CD14-positive monocyte (primary cell): ENCODE measurements at regions not wholly inside any gene's neighbourhood (a gene's known extent, or its start where the extent isn't known, plus 50 kb on each side); places are given as distances from the start of the nearest gene placed in this dataset.

Source experiments
- DNase-seq, 3 donors: peaks; one replicate each; pipeline ENCODE4 v3.0.0-alpha.2; 2011 to 2022
- H2AFZ ChIP-seq: 2 replicates; pipeline ENCODE4 v1.6.0; 2012; ENCODE audit warnings: mild to moderate bottlenecking, low read depth, low read length, inconsistent platforms; ENCODE audit not compliant: insufficient read depth, poor library complexity, severe bottlenecking
- H3K27ac ChIP-seq, 2 donors: 1 replicate in 1 of 2; 2 replicates in 1 of 2; pipeline ENCODE4 v1.5.1; 2012 to 2013; ENCODE audit warnings: low read length in 2 of 2, control low read depth in 1 of 2, inconsistent platforms in 1 of 2, low read depth in 1 of 2, mild to moderate bottlenecking in 1 of 2
- H3K27me3 ChIP-seq, 2 donors: one replicate each; pipeline versions ENCODE4 v1.6.0 to v1.6.1; 2011 to 2013; ENCODE audit warnings: low read length in 2 of 2; ENCODE audit not compliant: control insufficient read depth in 2 of 2, insufficient read depth in 2 of 2
- H3K36me3 ChIP-seq, 2 donors: replicated peaks in 1 of 2; 1 replicate in 1 of 2; 2 replicates in 1 of 2; pipeline versions ENCODE4 v1.5.1 to v1.6.1; 2012 to 2013; ENCODE audit warnings: low read length in 2 of 2, control low read depth in 1 of 2, inconsistent platforms in 1 of 2, mild to moderate bottlenecking in 1 of 2; ENCODE audit not compliant: insufficient read depth in 2 of 2, control insufficient read depth in 1 of 2
- H3K4me1 ChIP-seq, 2 donors: 1 replicate in 1 of 2; 2 replicates in 1 of 2; pipeline versions ENCODE4 v1.5.1 to v1.6.1; 2012 to 2013; ENCODE audit warnings: low read length in 2 of 2, control low read depth in 1 of 2, inconsistent platforms in 1 of 2, mild to moderate bottlenecking in 1 of 2, moderate library complexity in 1 of 2; ENCODE audit not compliant: insufficient read depth in 2 of 2, control insufficient read depth in 1 of 2
- H3K4me2 ChIP-seq: replicated peaks from 2 replicates; pipeline ENCODE3; 2012; ENCODE audit warnings: low read length, moderate library complexity, mild to moderate bottlenecking; ENCODE audit not compliant: poor library complexity, severe bottlenecking; ENCODE audit errors: extremely low read depth
- H3K4me3 ChIP-seq, 3 experiments: fragments of 200-600 bp in 1 of 3; sonication (generic) in 1 of 3; replicated peaks in 1 of 3; 1 replicate in 2 of 3; 2 replicates in 1 of 3; pipeline ENCODE4 v1.5.1; 2011 to 2013; ENCODE audit warnings: low read length in 3 of 3, mild to moderate bottlenecking in 3 of 3, control low read depth in 2 of 3, low read depth in 2 of 3, inconsistent platforms in 1 of 3, moderate library complexity in 1 of 3
- H3K79me2 ChIP-seq: 2 replicates; pipeline ENCODE4 v1.6.0; 2012; ENCODE audit warnings: mild to moderate bottlenecking, control low read depth, inconsistent platforms, low read length, moderate library complexity; ENCODE audit not compliant: insufficient read depth
- H3K9ac ChIP-seq: 2 replicates; pipeline ENCODE4 v1.6.0; 2017; ENCODE audit warnings: low read length, mild to moderate bottlenecking; ENCODE audit not compliant: insufficient read depth, poor library complexity, severe bottlenecking
- H3K9me3 ChIP-seq, 2 donors: replicated peaks in 1 of 2; 1 replicate in 1 of 2; 2 replicates in 1 of 2; pipeline versions ENCODE4 v1.5.1 to v1.6.1; 2012 to 2013; ENCODE audit warnings: low read length in 2 of 2, control low read depth in 1 of 2; ENCODE audit not compliant: control insufficient read depth in 1 of 2, insufficient read depth in 1 of 2
- H4K20me1 ChIP-seq: 2 replicates; pipeline ENCODE4 v1.6.0; 2012; ENCODE audit warnings: mild to moderate bottlenecking, low read length, control low read depth, moderate library complexity; ENCODE audit not compliant: insufficient read depth
- H3K27ac Mint-ChIP-seq, 7 donors: one replicate each; pipeline ENCODE4 v1.8.0; 2020; ENCODE audit warnings: mild to moderate bottlenecking in 7 of 7, mixed read lengths in 7 of 7, moderate library complexity in 6 of 7, inconsistent platforms in 2 of 7
- H3K27me3 Mint-ChIP-seq, 3 donors: one replicate each; pipeline ENCODE4 v1.8.0; 2021 to 2022; ENCODE audit warnings: low read depth in 3 of 3, mild to moderate bottlenecking in 3 of 3, mixed read lengths in 3 of 3, moderate library complexity in 3 of 3, inconsistent platforms in 1 of 3
- H3K36me3 Mint-ChIP-seq, 2 donors: one replicate each; pipeline ENCODE4 v1.8.0; 2020; ENCODE audit warnings: mixed read lengths in 2 of 2, inconsistent platforms in 1 of 2, mild to moderate bottlenecking in 1 of 2
- H3K4me1 Mint-ChIP-seq: one replicate; pipeline ENCODE4 v1.8.0; 2020; ENCODE audit warnings: mild to moderate bottlenecking, mixed read lengths
- H3K4me3 Mint-ChIP-seq, 2 donors: one replicate each; pipeline ENCODE4 v1.8.0; 2020; ENCODE audit warnings: mild to moderate bottlenecking in 2 of 2, mixed read lengths in 2 of 2, moderate library complexity in 1 of 2
- H3K9me3 Mint-ChIP-seq, 7 donors: one replicate each; pipeline ENCODE4 v1.8.0; 2020 to 2022; ENCODE audit warnings: mixed read lengths in 7 of 7, mild to moderate bottlenecking in 6 of 7, moderate library complexity in 6 of 7, inconsistent platforms in 2 of 7
- WGBS: methylation state at CpG from one replicate; pipeline ENCODE4 v1.1.5; 2013; ENCODE audit warnings: missing lambda C conversion rate; ENCODE audit not compliant: insufficient coverage; 5-methylcytosine and 5-hydroxymethylcytosine counted together
- intact Hi-C, 2 donors: fragments of 100-400 bp; cut with micrococcal nuclease; formaldehyde crosslinking; loops; one replicate each; pipeline versions ENCODE4 v1.15.0 to v1.15.1; 2023
- TF ChIP-seq, protein P1 (sequence below): fragments of 200-600 bp; IDR thresholded peaks from one replicate; pipeline ENCODE4 v1.8.0; 2022; ENCODE audit warnings: antibody characterized with exemption, mild to moderate bottlenecking

DNA sequence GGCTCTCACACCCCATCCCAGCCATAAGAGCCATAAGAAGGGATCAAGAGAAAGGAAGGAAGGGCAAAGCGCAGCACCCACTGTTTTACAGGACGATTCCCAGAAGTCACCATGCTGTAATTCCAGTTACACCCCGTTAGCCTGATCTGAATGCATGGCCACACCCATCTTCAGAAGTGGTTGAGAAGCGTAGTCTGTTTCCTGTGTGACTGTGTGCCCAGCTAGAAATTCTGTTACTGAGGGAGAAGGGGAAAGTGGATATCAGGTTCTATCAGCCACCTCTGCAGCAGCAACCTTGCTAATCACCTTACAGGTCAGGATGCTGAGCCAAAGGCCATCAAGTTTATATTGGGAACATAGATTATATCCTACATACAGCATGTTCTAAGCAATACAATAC lies 260.0 kb downstream of the ABHD5 start:
- H3K36me3 Mint-ChIP-seq = no peaks in the 10 kb centered on the region
- no peaks in the 10 kb centered on the region for H4K20me1 ChIP-seq
- no peak overlapping the region for H3K4me2 ChIP-seq
- TF ChIP-seq, protein P1, sequence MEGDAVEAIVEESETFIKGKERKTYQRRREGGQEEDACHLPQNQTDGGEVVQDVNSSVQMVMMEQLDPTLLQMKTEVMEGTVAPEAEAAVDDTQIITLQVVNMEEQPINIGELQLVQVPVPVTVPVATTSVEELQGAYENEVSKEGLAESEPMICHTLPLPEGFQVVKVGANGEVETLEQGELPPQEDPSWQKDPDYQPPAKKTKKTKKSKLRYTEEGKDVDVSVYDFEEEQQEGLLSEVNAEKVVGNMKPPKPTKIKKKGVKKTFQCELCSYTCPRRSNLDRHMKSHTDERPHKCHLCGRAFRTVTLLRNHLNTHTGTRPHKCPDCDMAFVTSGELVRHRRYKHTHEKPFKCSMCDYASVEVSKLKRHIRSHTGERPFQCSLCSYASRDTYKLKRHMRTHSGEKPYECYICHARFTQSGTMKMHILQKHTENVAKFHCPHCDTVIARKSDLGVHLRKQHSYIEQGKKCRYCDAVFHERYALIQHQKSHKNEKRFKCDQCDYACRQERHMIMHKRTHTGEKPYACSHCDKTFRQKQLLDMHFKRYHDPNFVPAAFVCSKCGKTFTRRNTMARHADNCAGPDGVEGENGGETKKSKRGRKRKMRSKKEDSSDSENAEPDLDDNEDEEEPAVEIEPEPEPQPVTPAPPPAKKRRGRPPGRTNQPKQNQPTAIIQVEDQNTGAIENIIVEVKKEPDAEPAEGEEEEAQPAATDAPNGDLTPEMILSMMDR = no peak
- H3K4me1 ChIP-seq = no peaks in the 10 kb centered on the region
- H3K4me3 ChIP-seq = no peak overlapping the region
- peaks cover 0 to 3% (median 0%) of the 10 kb centered on the region in 7 donors for H3K9me3 Mint-ChIP-seq
- WGBS = 57% methylated on average over 2 of the region's 4 CpGs
- no peak overlapping the region for H2AFZ ChIP-seq
- peaks cover 7 to 9% (median 8%) of the 10 kb centered on the region in 3 donors for H3K27me3 Mint-ChIP-seq
- H3K4me1 Mint-ChIP-seq = peaks cover 3% of the 10 kb centered on the region
- DNase-seq = no peak
- intact Hi-C loops = no loop called here
- H3K27ac ChIP-seq = no peak overlapping the region
- H3K4me3 Mint-ChIP-seq = no peak overlapping the region
- no peaks in the 10 kb centered on the region for H3K36me3 ChIP-seq
- no peak overlapping the region for H3K9ac ChIP-seq
- no peaks in the 10 kb centered on the region for H3K27me3 ChIP-seq
- H3K9me3 ChIP-seq = peaks cover 0 to 5% of the 10 kb centered on the region in 2 donors
- H3K27ac Mint-ChIP-seq = no peak overlapping the region
- no peaks in the 10 kb centered on the region for H3K79me2 ChIP-seq

DNA sequence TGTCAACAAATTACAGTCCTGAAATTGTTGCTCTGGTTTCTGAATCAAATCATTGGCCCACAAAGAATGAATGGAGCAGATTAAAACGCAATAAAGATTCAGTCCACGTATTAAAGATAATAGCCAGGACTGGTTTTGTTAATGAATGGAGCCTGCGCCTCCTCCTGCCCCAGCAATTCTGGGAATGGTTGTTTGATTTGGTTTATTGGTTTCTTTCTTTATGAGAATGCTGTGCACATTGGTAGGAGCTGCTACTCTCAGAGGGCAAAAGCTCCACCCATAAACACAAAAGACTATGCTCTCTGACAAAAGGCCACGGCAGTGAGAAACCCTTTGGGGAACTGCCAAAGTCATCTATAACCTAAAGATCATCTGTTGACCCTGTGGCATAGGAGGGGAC lies 261.1 kb downstream of the ABHD5 start:
- H3K27me3 ChIP-seq = peaks cover 0 to 3% of the 10 kb centered on the region in 2 donors
- H3K4me2 ChIP-seq = no peak overlapping the region
- peaks cover 10 to 13% (median 12%) of the 10 kb centered on the region in 3 donors for H3K27me3 Mint-ChIP-seq
- no peak overlapping the region for H3K4me3 Mint-ChIP-seq
- no peak for DNase-seq
- no peak overlapping the region for H2AFZ ChIP-seq
- no peak overlapping the region for H3K9ac ChIP-seq
- H3K36me3 ChIP-seq = no peaks in the 10 kb centered on the region
- no peak overlapping the region for H3K27ac Mint-ChIP-seq
- intact Hi-C loops = no loop called here
- no peaks in the 10 kb centered on the region for H3K9me3 Mint-ChIP-seq
- H3K79me2 ChIP-seq = no peaks in the 10 kb centered on the region
- no peak overlapping the region for H3K4me3 ChIP-seq
- H3K27ac ChIP-seq = no peak overlapping the region
- TF ChIP-seq, protein P1 = no peak
- H4K20me1 ChIP-seq = no peaks in the 10 kb centered on the region
- H3K36me3 Mint-ChIP-seq = no peaks in the 10 kb centered on the region
- no peaks in the 10 kb centered on the region for H3K4me1 ChIP-seq
- 88% methylated on average over 1 of the region's 4 CpGs for WGBS
- no peaks in the 10 kb centered on the region for H3K9me3 ChIP-seq
- no peaks in the 10 kb centered on the region for H3K4me1 Mint-ChIP-seq
